Omental fat pad (tissue), 3 donors: ENCODE measurements at regions not wholly inside any gene's neighbourhood (a gene's known extent, or its start where the extent isn't known, plus 50 kb on each side); places are given as distances from the start of the nearest gene placed in this dataset.

ENCODE experiments used
- ATAC-seq: fragments of 150-250 bp; one replicate; pipeline ENCODE4 v1.9.1; 2016; ENCODE audit warnings: mild to moderate bottlenecking, moderate library complexity; ENCODE audit not compliant: low FRiP score
- DNase-seq: peaks from one replicate; pipeline ENCODE4 v3.0.0-alpha.2; 2019; ENCODE audit warnings: low spot score
- CTCF ChIP-seq, 3 donors: fragments of 450-650 bp; IDR thresholded peaks; one replicate each; pipeline ENCODE4 v1.5.1; 2016 to 2017; ENCODE audit warnings: antibody characterized with exemption in 3 of 3, mild to moderate bottlenecking in 3 of 3, moderate library complexity in 2 of 3

DNA sequence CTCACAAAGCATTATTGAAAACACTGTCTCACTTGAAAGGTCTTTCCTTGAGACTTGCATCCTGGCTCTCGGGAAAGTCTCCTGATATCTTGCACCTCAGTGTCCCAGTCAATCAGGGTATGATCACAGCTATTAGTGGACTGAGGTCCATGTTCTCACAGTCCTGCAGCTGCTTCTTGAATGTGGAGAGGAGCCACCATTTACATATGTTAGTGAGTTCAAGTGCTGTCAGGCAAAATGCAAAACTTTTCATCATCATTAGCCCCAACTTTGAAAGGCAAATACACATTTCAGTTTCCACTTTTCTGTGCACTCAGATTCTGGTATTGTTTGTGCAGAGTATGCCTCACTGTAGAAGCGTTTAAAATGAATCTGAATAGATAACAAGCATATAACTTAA is 111.6 kb downstream of the SNX18 start:
- ATAC-seq (no peak), DNase-seq (no peak)
- no peak for TF ChIP-seq CTCF (IDR thresholded peaks at IDR 0.05)

GRCh38 chr5:54628050-54628449 is 110.5 kb downstream of the SNX18 start:
- ATAC-seq (no peak), DNase-seq (no peak)
- TF ChIP-seq CTCF (IDR thresholded peaks at IDR 0.05): no peak

GRCh38 chr5:54626407-54626806 is 108.8 kb downstream of the SNX18 start:
- DNase-seq (no peak), ATAC-seq (no peak)
- TF ChIP-seq CTCF (IDR thresholded peaks at IDR 0.05): no peak

GRCh38 chr5:54624805-54625568 is 107.4 kb downstream of the SNX18 start:
- TF ChIP-seq CTCF (IDR thresholded peaks at IDR 0.05): no peak
- DNase-seq (no peak), ATAC-seq (no peak)

DNA sequence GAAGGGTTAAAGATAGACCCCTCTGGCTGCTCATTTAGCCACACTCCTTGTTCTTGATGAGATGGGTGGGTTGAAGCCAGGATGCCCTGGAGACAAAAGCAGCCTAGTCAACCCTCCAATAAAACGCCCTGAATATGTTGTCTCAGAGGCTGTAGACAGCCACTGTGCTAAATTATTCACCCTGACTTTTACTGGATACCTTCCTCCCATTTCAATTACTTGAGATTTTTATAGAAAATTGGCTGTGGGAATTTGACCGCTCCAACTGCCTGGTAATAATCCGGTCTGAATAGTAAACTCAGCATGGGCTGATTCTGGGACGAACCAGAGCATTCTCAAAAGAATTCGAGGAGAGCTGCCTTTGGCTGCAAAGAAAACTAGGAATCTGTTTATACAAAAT is 104.2 kb downstream of the SNX18 start:
- no peak for DNase-seq
- no peak for TF ChIP-seq CTCF (IDR thresholded peaks at IDR 0.05)
- no peak for ATAC-seq

DNA sequence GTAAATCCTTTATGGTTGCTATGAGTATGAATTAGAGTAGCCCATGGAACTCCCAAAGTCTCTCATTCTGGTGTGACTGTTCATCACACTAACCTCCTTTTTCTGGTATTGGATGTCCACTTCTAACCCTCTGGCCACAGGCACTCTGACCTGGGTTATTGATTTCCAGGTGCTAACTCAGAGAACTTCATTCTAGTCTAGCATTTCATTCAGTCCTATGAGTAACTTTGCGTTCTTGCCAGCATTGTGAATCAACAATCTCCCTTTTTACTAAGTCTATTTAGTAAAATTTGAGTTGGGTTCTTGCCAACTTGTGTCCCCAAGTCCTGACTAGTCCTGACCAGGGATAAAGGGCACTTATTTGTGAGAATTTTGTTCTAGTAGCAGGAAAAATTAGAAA is 103.5 kb downstream of the SNX18 start:
- TF ChIP-seq CTCF (IDR thresholded peaks at IDR 0.05): no peak
- ATAC-seq (no peak), DNase-seq (no peak)
